HepG2 (cell line): ENCODE measurements at regions not wholly inside any gene's neighbourhood (a gene's known extent, or its start where the extent isn't known, plus 50 kb on each side); places are given as distances from the start of the nearest gene placed in this dataset.
A peak's percentile ranks its signal among the peaks of the same experiment; 100 is the strongest.

ENCODE experiments used
- ATAC-seq: fragments of 200-7000 bp; cut with Tn5 transposase; 3 replicates; pipeline ENCODE4 v1.9.1; 2020; ENCODE audit warnings: mild to moderate bottlenecking, moderate library complexity
- BruUV-seq: library from RNA; stranded (reverse); fragments of 400-500 nt; replicated peaks from 2 replicates; lab custom pipeline; 2021; lab: Mats Ljungman, UMichigan
- CTCF ChIA-PET: fragments of 300-600 bp; formaldehyde crosslinking; extraction: SDS; loops from one replicate; lab custom pipeline; 2021; ENCODE audit warnings: low total read pairs, inconsistent platforms, low intra/inter-chr PET ratio; lab: Yijun Ruan, JAX
- POLR2A ChIA-PET: fragments of 350-600 bp; sonication (Branson Sonifier 250); formaldehyde crosslinking; loops from one replicate; lab custom pipeline; 2020; ENCODE audit warnings: antibody characterized with exemption, inconsistent platforms; lab: Yijun Ruan, JAX
- DNase-seq: peaks from one replicate; pipeline ENCODE4 v3.0.0-alpha.2; 2015; ENCODE audit warnings: low spot score
- FAIRE-seq: peaks from 3 replicates; lab custom pipeline; 2011; peaks lifted over from hg19 to GRCh38; lab: Jason Lieb, UNC
- H2AFZ ChIP-seq: one replicate; pipeline ENCODE4 v1.6.1; 2011; ENCODE audit warnings: low read length, inconsistent platforms
- H3K27ac ChIP-seq: fragments of 300-600 bp; 3 replicates; pipeline ENCODE4 v1.8.0; 2011; ENCODE audit warnings: mixed run types, mild to moderate bottlenecking, mixed read lengths, low read length, inconsistent platforms; ENCODE audit not compliant: insufficient read depth; ENCODE audit errors: extremely low read length
- H3K27me3 ChIP-seq, 2 experiments: fragments of 200-600 bp in 1 of 2; 2 replicates in 1 of 2; 3 replicates in 1 of 2; pipeline versions ENCODE4 v1.6.0 to v1.8.0; 2011; ENCODE audit warnings: low read length in 2 of 2, mild to moderate bottlenecking in 2 of 2, moderate library complexity in 2 of 2, inconsistent platforms in 1 of 2; ENCODE audit not compliant: insufficient read depth in 2 of 2, control insufficient read depth in 1 of 2
- H3K36me3 ChIP-seq, 2 experiments: fragments of 200-600 bp in 1 of 2; replicated peaks in 1 of 2; 2 replicates in 1 of 2; 3 replicates in 1 of 2; pipeline versions ENCODE4 v1.5.1 to v1.8.0; 2011; ENCODE audit warnings: low read length in 2 of 2, inconsistent platforms in 1 of 2; ENCODE audit not compliant: insufficient read depth in 2 of 2, control insufficient read depth in 1 of 2
- H3K4me1 ChIP-seq: 2 replicates; pipeline ENCODE4 v1.5.1; 2012; ENCODE audit warnings: low read length, inconsistent platforms; ENCODE audit not compliant: insufficient read depth
- H3K4me2 ChIP-seq: 2 replicates; pipeline ENCODE4 v1.6.0; 2011; ENCODE audit warnings: low read depth, low read length, inconsistent platforms
- H3K4me3 ChIP-seq, 3 experiments: fragments of 200-600 bp in 1 of 3; sonication (generic), shearing (Covaris generic) in 1 of 3; replicated peaks in 1 of 3; 2 replicates each; pipeline ENCODE4 v1.5.1; 2011 to 2016; ENCODE audit warnings: low read length in 3 of 3, inconsistent platforms in 2 of 3, low read depth in 2 of 3, mild to moderate bottlenecking in 2 of 3, control low read depth in 1 of 3, mixed read lengths in 1 of 3; ENCODE audit not compliant: insufficient read depth in 1 of 3
- H3K79me2 ChIP-seq: one replicate; pipeline ENCODE4 v1.6.1; 2011; ENCODE audit warnings: low read length, inconsistent platforms; ENCODE audit not compliant: insufficient read depth
- H3K9ac ChIP-seq: 2 replicates; pipeline ENCODE4 v1.6.0; 2011; ENCODE audit warnings: mild to moderate bottlenecking, low read depth, low read length, inconsistent platforms; ENCODE audit not compliant: insufficient read depth
- H3K9me3 ChIP-seq: 2 replicates; pipeline ENCODE4 v1.5.1; 2012; ENCODE audit warnings: mild to moderate bottlenecking, low read length
- H4K20me1 ChIP-seq: 2 replicates; pipeline ENCODE4 v1.6.0; 2011; ENCODE audit warnings: inconsistent platforms, mild to moderate bottlenecking, low read length, moderate library complexity; ENCODE audit not compliant: insufficient read depth
- NFE2L2 ChIP-seq: fragments of 150-350 bp; IDR thresholded peaks from 2 replicates; pipeline ENCODE4 v1.6.1; 2014; ENCODE audit warnings: low read length
- RBAK ChIP-seq: sonication (generic); formaldehyde crosslinking; IDR thresholded peaks from 2 replicates; pipeline ENCODE4 v1.5.1; 2020; ENCODE audit warnings: mild to moderate bottlenecking, missing genetic modification reagents
- SPEN ChIP-seq: sonication (generic); formaldehyde crosslinking; IDR thresholded peaks from 2 replicates; pipeline ENCODE4 v1.5.1; 2020; ENCODE audit warnings: low read depth, mild to moderate bottlenecking, missing genetic modification reagents
- TAF1 ChIP-seq: sonication (generic); formaldehyde crosslinking; IDR thresholded peaks from 2 replicates; pipeline ENCODE4 v1.4.0; 2020; ENCODE audit warnings: missing genetic modification reagents
- ZIK1 ChIP-seq: sonication (generic); formaldehyde crosslinking; IDR thresholded peaks from 2 replicates; pipeline ENCODE4 v1.5.0; 2020; ENCODE audit warnings: mild to moderate bottlenecking, low read depth, missing genetic modification reagents, borderline replicate concordance
- WGBS: methylation state at CpG from one replicate; pipeline ENCODE4 v1.1.6; 2017; ENCODE audit warnings: low lambda C conversion rate; 5-methylcytosine and 5-hydroxymethylcytosine counted together
- in situ Hi-C: cut with HindIII; loops from 2 replicates; pipeline ENCODE4 v1.10.0; 2017; ENCODE audit warnings: low pct_unique_long_range_greater_than_20kb; ENCODE audit not compliant: extremely low pct_ligation_motif_present
- intact Hi-C: fragments of 100-400 bp; cut with micrococcal nuclease; formaldehyde crosslinking; loops from one replicate; pipeline ENCODE4 v1.10.0; 2022; ENCODE audit not compliant: unreplicated experiment

- no peak for FAIRE-seq
Observed at GRCh38 chr2:234773129-234773528, 178.7 kb upstream of the SH3BP4 start.

GRCh38 chr2:234772733-234773060, 179.1 kb upstream of the SH3BP4 start:
- Histone ChIP-seq H3K9ac (no peak overlapping the region), H3K27me3 (no peaks in the 10 kb centered on the region), H2AFZ (no peak overlapping the region), H3K79me2 (no peaks in the 10 kb centered on the region), H3K9me3 (no peaks in the 10 kb centered on the region), H3K27ac (no peak overlapping the region), H4K20me1 (no peaks in the 10 kb centered on the region), H3K4me1 (peaks cover 71% of the 10 kb centered on the region), H3K4me2 (no peak overlapping the region), H3K4me3 (no peak overlapping the region), H3K36me3 (no peaks in the 10 kb centered on the region)
- intact Hi-C loops (no loop called here), in situ Hi-C loops (no loop called here)
- DNase-seq: no peak
- ATAC-seq: no peak
- BruUV-seq: no TSS peak
- 91% methylated on average over 8 of the region's 8 CpGs for WGBS
- TF ChIP-seq SPEN (CRISPR knock-in tag) (0 out of 2 replicates have a peak, but pooled peaks have one; percentile 29), ZIK1 (CRISPR knock-in tag) (no peak)
- ChIA-PET CTCF (no interaction called here), POLR2A (no interaction called here)
- FAIRE-seq: no peak

More at GRCh38 chr2:234773129-234773528, 178.7 kb upstream of the SH3BP4 start:
- intact Hi-C loops (no loop called here), in situ Hi-C loops (no loop called here)
- no peak for ATAC-seq
- BruUV-seq: no TSS peak
- ChIA-PET CTCF (no interaction called here), POLR2A (no interaction called here)
- TF ChIP-seq RBAK (CRISPR knock-in tag) (0 out of 2 replicates have a peak, but pooled peaks have one; percentile 24), NFE2L2 (peak; percentile 77), TAF1 (CRISPR knock-in tag) (no peak)
- DNase-seq: no peak
- Histone ChIP-seq H3K79me2 (no peaks in the 10 kb centered on the region), H2AFZ (no peak overlapping the region), H3K36me3 (no peaks in the 10 kb centered on the region), H3K9ac (no peak overlapping the region), H3K4me2 (no peak overlapping the region), H4K20me1 (no peaks in the 10 kb centered on the region), H3K4me1 (peaks cover 70% of the 10 kb centered on the region), H3K9me3 (no peaks in the 10 kb centered on the region), H3K4me3 (no peak overlapping the region), H3K27me3 (no peaks in the 10 kb centered on the region), H3K27ac (no peak overlapping the region)
- 96% methylated on average over 5 of the region's 5 CpGs for WGBS
